OCI-M2 (cell line): ENCODE measurements at regions not wholly inside any gene's neighbourhood (a gene's known extent, or its start where the extent isn't known, plus 50 kb on each side); places are given as distances from the start of the nearest gene placed in this dataset.

Experiments
- DNase-seq: peaks from one replicate; lab custom pipeline; 2025; ENCODE audit not compliant: unreplicated experiment; lab: John Stamatoyannopoulos, UW

DNA sequence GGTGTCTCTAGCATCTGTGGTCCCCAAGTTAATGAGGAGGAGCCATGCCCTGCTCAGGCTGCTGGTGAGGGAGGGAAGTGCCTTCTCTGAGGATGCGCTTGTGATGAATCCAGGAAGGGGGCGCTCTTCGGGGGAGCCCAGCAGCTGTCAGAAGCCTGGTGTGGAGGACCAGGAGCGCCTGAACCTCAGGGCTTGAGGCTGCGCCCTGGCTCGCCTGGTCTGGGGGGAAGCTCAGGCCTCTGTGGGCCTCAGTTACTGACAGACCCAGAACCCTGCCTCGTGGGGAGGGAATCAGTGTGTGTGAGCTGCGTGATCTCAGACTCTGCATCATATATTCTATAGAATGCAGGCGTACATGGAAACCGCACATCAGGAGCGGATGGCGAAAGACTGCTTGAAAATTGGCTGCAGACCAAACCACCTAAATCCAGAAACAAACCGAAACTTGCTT, 126.1 kb downstream of the SEC14L1 start:
- DNase-seq = no peak

- no peak for DNase-seq
Observed at GRCh38 chr17:77269696-77270681, 129.2 kb downstream of the SEC14L1 start.

- DNase-seq = no peak
Observed at GRCh38 chr17:77271411-77271810, 130.6 kb downstream of the SEC14L1 start.

- DNase-seq = no peak
Observed at GRCh38 chr17:77273397-77274085, 132.8 kb downstream of the SEC14L1 start.

- DNase-seq = no peak
Observed at GRCh38 chr17:77274096-77274845, 133.5 kb downstream of the SEC14L1 start.

- DNase-seq = no peak
Observed at GRCh38 chr17:77279448-77280303, 138.9 kb downstream of the SEC14L1 start.

DNA sequence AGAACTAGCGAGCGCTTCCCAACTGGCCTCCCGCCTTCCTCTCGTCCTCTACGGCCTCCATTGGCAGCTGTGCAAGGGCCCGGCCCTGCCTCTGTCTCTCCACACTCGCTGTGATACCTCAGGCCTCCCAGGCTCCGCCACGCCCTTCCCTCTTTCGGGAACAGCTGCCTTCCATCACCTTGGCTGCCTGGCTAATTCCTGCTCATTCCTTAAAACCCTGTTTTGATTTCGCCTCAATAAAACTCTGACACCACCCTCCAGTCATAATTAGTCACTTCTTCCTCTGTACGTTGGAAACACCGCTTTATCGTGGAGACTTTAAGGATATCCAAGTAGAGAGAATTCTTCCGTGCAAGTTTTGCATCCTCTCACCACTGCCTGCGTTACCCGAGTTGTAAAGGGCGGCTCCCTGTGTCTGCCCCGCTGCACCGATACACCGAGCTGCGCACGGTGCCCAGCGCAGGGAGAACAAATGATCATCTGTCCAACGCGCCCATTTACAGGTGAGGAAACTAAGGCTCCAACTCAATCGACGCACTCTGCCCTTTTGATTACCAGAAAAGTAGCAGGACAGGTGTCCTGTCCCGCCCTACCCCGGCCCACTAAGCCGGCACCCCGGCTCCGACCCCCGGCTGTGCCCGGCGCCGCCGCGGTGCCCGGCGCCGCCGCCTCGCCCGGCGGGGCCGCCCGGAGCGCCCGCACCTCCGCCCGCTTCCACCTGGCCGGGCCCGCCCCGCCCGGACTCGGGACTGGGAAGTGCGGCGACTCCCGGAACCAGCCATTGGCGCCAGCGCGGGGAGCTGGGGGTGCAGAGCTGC, 139.7 kb downstream of the SEC14L1 start:
- DNase-seq = no peak

DNA sequence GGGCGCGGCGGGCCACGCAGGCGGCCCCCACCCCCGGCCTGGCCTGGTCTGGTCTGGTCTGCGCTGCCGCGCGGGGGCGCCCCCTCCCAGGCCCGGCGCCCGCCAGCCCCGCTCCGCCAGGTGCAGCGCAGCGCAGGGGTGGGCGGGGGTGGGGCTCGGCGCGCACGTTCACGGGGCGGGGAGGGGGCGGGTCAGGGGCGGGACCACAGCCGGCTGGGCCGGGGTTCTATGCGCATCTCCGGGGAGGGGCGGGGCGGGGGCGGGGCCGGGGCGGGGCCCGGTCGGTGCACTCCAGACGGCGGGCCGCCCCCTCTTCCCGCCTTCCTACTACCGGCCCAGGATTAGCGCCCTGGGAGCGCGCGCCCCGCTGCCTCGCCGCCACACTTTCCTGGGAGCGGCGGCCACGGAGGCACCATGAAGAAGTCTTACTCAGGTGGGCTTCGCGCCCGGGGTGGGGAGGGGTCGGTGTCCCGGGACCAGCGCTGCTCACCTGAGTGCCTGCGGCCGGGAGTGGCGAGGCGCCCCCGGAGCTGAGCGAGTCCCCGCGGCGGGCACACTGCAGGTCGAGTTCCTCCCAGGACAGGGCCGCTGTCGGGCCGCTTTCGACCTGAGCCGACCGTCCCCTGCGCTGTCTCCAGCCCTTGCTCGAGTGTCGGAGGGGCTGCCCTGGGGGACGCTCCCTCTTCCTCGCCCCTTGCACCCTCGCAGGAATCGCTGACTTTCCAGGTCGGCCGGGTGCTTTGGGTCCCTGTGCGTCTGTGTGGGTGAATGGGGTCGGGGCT, 140.5 kb downstream of the SEC14L1 start:
- DNase-seq = no peak

GRCh38 chr17:77281904-77282367, 141.2 kb downstream of the SEC14L1 start:
- DNase-seq = no peak

DNA sequence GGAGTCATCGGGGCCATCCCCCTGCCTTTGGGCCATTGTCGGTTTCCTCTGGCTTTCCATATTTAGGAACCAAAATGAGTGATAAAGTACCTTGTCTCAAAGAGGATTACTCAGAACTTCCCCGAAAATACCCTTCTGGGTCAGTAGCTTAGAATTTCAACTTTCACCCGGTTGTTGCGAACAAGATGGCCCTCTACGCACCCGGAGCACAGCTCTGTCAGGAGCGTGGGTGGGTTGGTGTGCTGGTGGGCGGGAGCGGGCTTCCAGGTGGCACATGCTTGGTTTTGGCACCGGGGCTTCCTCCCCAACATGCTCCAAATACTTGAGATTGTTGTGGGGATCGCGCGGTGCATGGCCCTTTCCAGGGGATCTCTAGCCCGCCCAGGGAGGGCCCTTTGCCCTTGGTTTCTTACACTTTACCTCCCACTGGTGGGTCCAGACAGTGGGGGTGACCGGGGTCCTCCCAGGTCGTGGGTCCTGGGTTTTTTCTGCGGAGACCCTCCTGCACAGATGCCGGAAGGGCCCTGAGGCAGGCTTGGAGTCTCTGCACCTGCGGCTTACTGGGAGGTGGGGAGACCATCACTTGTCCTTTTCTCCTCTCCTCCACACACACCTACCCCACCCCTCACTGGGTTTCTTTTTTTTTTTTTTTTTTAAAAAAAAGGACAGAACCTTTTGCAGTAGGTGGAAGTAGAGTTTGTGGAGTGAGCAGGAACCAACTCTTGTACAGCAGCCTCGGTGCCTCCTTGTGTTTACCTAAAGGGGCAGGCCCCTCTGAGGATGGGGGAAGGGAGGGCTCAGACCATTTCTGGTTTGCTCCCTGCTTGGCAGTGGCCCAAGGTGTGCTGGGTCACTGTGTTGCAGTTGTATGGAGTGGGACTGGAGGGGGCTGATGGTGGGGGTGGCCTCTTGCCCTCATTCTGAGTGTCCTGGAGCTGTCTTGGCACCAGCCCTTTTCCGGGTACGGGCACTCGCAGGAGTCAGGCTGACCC, 142.1 kb downstream of the SEC14L1 start:
- no peak for DNase-seq

DNA sequence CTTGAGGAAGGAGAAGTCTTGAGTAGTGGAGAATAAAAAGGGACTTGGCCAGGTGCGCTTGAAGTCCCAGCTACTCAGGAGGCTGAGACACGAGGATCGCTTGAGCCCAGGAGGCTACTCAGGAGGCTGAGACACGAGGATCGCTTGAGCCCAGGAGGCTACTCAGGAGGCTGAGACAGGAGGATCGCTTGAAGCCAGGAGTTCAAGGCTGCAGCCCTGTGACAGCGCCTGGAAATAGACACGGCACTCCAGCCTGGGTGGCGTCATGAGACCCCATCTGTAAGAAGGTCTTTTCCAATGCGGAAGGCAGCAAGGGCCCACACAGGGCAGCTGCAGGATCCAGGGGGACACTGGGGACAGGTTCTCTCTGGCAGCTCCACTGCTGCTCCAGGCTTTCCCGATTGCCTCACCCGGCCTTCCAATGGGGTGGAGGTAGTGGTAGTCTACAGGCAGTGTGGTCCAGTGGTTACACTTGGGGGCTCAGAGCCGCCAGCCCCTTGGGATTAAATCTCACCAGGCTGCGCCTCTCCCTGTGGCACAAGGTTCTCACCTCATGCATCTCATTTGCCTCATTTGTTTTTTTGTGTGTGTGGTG, 143.4 kb downstream of the SEC14L1 start:
- DNase-seq = no peak

DNA sequence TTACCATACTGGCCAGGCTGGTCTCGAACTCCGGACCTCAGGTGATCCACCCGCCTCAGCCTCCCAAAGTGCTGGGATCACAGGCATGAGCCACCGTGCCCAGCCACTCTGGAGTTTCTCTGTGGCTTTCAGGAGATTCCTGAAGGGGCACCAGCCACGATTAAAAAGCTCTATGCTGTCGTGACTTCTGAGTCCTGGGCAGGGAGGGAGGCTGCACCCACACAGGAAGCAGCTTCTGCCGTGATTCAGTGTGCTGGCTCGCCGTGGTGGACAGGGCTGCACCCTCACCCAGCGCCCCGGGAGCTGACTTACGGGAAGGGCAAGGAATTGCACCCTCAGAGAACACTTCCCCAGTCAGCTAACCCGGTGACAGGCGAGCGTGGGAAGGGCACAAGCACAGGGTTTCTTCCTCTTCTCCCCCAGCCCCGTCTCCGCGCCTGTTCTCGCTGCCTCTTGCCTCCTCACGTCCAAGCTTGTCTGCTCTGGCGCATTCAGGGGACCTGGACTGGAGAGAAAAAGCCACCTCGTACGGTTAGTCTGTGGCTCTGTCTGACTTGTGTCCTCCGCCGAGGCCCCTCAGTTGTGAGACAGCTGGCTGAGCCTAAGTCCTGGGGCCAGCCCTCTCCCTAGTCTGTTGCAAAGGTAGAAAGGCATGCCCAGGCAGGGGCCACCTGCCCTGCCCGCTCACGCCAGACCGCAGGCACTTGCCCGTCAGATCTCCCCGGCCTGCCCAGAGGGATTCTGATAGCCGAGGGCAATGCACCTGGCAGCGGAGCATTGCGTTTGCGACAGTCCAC, 145.0 kb downstream of the SEC14L1 start:
- no peak for DNase-seq

GRCh38 chr17:77286391-77286640, 145.5 kb downstream of the SEC14L1 start:
- DNase-seq = no peak

GRCh38 chr17:77286641-77287431, 146.1 kb downstream of the SEC14L1 start:
- no peak for DNase-seq

DNA sequence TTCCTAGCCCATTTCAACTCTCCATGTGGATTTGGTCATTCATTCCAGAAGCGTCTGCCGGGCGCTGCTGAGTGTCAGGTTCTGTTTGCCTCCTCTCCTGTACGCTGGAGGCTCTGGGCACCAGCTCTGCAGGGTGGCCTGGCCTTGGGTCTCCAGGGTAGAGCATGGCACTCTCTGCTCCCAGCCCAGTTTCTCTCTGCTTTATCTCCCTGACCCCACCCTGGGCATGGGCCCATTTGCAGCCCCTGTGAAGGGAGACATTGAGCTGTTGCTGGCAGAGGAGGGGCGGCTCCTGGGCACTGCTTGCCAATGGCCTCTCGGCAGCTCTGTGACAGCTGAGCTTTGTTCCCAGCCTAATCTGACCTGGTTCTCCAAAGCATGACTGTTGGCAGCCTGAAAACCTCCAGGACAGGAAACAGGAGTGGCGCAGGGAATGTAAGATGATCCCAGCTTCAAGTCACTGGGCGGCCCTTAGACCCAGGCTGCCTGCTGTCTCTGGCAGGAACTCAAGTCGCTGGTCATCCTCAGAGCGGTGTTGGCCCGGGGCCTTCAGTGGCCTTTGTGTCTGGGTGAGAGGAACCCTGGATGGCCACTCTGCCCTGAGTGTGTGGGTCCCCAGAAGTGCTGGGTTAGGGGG, 146.8 kb downstream of the SEC14L1 start:
- DNase-seq = no peak
